ENCODE measurements at regions not wholly inside any gene's neighbourhood (a gene's known extent, or its start where the extent isn't known, plus 50 kb on each side); places are given as distances from the start of the nearest gene placed in this dataset.

GRCh38 chr2:116098049-116098448 lies 1655.6 kb downstream of the DPP10 start:
- TF ChIP-seq ZBTB33 (IDR thresholded peaks at IDR 0.05) (no peak), CTCF (IDR thresholded peaks at IDR 0.05; ENCODE audit: low read depth, low read length, missing input control) (no peak), SP1 (IDR thresholded peaks at IDR 0.05) (no peak), EGR1 (IDR thresholded peaks at IDR 0.05; ENCODE audit: low read depth in 2 of 2) (no peak)
- TF ChIP-seq, protein P1, sequence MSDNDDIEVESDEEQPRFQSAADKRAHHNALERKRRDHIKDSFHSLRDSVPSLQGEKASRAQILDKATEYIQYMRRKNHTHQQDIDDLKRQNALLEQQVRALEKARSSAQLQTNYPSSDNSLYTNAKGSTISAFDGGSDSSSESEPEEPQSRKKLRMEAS (IDR thresholded peaks at IDR 0.05), result no peak
